ENCODE measurements at regions not wholly inside any gene's neighbourhood (a gene's known extent, or its start where the extent isn't known, plus 50 kb on each side); places are given as distances from the start of the nearest gene placed in this dataset.
"Not testable (repeated sequence)": the region's sequence is repeated elsewhere in the genome, so short reads cannot be mapped to it uniquely, and the experiment has no call there.

- no peaks in the 10 kb centered on the region for H3K36me3 ChIP-seq (ENCODE audit: control insufficient read depth, insufficient read depth, low read length)
- H3K4me1 ChIP-seq (ENCODE audit: control insufficient read depth, insufficient read depth, low read length), result peaks cover 18% of the 10 kb centered on the region
- no peaks in the 10 kb centered on the region for H3K27me3 ChIP-seq (ENCODE audit: control insufficient read depth, insufficient read depth, low read length)
- no peak overlapping the region for H3K4me3 ChIP-seq (ENCODE audit: low read depth, low read length)
- no peak overlapping the region for H3K27ac ChIP-seq (ENCODE audit: low read depth, low read length)
- H3K9ac ChIP-seq (ENCODE audit: low read length), result no peak overlapping the region
- H3K9me3 ChIP-seq (ENCODE audit: control insufficient read depth, insufficient read depth, low read depth, low read length), result no peaks in the 10 kb centered on the region
Observed at GRCh38 chr17:53635444-53635843, 187.3 kb upstream of the KIF2B start.

GRCh38 chr17:53633856-53634255 lies 188.9 kb upstream of the KIF2B start:
- Histone ChIP-seq H3K4me3 (ENCODE audit: low read depth, low read length) (no peak overlapping the region), H3K9me3 (ENCODE audit: control insufficient read depth, insufficient read depth, low read depth, low read length) (no peaks in the 10 kb centered on the region), H3K36me3 (ENCODE audit: control insufficient read depth, insufficient read depth, low read length) (no peaks in the 10 kb centered on the region), H3K27ac (ENCODE audit: low read depth, low read length) (no peak overlapping the region), H3K9ac (ENCODE audit: low read length) (no peak overlapping the region), H3K27me3 (ENCODE audit: control insufficient read depth, insufficient read depth, low read length) (no peaks in the 10 kb centered on the region), H3K4me1 (ENCODE audit: control insufficient read depth, insufficient read depth, low read length) (peaks cover 25% of the 10 kb centered on the region)

GRCh38 chr17:53631486-53631885 lies 191.2 kb upstream of the KIF2B start:
- H3K9ac ChIP-seq (ENCODE audit: low read length), result no peak overlapping the region

GRCh38 chr17:53630638-53631037 lies 192.1 kb upstream of the KIF2B start:
- Histone ChIP-seq H3K4me1 (ENCODE audit: control insufficient read depth, insufficient read depth, low read length) (peaks cover 39% of the 10 kb centered on the region), H3K27me3 (ENCODE audit: control insufficient read depth, insufficient read depth, low read length) (no peaks in the 10 kb centered on the region), H3K4me3 (ENCODE audit: low read depth, low read length) (no peak overlapping the region), H3K36me3 (ENCODE audit: control insufficient read depth, insufficient read depth, low read length) (no peaks in the 10 kb centered on the region), H3K27ac (ENCODE audit: low read depth, low read length) (peak overlapping the region; percentile 51; the same call in 1 of the 2 replicates), H3K9ac (ENCODE audit: low read length) (no peak overlapping the region), H3K9me3 (ENCODE audit: control insufficient read depth, insufficient read depth, low read depth, low read length) (peaks cover 4% of the 10 kb centered on the region; the same call in 1 of the 2 replicates)

More at GRCh38 chr17:53631486-53631885, 191.2 kb upstream of the KIF2B start:
- peaks cover 34% of the 10 kb centered on the region for H3K4me1 ChIP-seq (ENCODE audit: control insufficient read depth, insufficient read depth, low read length)
- no peaks in the 10 kb centered on the region for H3K27me3 ChIP-seq (ENCODE audit: control insufficient read depth, insufficient read depth, low read length)
- peaks cover 4% of the 10 kb centered on the region; the same call in 1 of the 2 replicates for H3K9me3 ChIP-seq (ENCODE audit: control insufficient read depth, insufficient read depth, low read depth, low read length)
- H3K36me3 ChIP-seq (ENCODE audit: control insufficient read depth, insufficient read depth, low read length), result no peaks in the 10 kb centered on the region
- H3K4me3 ChIP-seq (ENCODE audit: low read depth, low read length), result no peak overlapping the region
- no peak overlapping the region for H3K27ac ChIP-seq (ENCODE audit: low read depth, low read length)

GRCh38 chr17:53630115-53630514 lies 192.6 kb upstream of the KIF2B start:
- Histone ChIP-seq H3K4me3 (ENCODE audit: low read depth, low read length) (no peak overlapping the region), H3K27me3 (ENCODE audit: control insufficient read depth, insufficient read depth, low read length) (no peaks in the 10 kb centered on the region), H3K9ac (ENCODE audit: low read length) (no peak overlapping the region), H3K4me1 (ENCODE audit: control insufficient read depth, insufficient read depth, low read length) (peaks cover 39% of the 10 kb centered on the region), H3K27ac (ENCODE audit: low read depth, low read length) (peak overlapping the region; percentile 51; the same call in 1 of the 2 replicates), H3K9me3 (ENCODE audit: control insufficient read depth, insufficient read depth, low read depth, low read length) (peaks cover 4% of the 10 kb centered on the region; the same call in 1 of the 2 replicates), H3K36me3 (ENCODE audit: control insufficient read depth, insufficient read depth, low read length) (no peaks in the 10 kb centered on the region)

GRCh38 chr17:53629188-53629587 lies 193.5 kb upstream of the KIF2B start:
- Histone ChIP-seq H3K4me1 (ENCODE audit: control insufficient read depth, insufficient read depth, low read length) (peaks cover 39% of the 10 kb centered on the region), H3K27me3 (ENCODE audit: control insufficient read depth, insufficient read depth, low read length) (no peaks in the 10 kb centered on the region), H3K27ac (ENCODE audit: low read depth, low read length) (no peak overlapping the region), H3K4me3 (ENCODE audit: low read depth, low read length) (no peak overlapping the region), H3K36me3 (ENCODE audit: control insufficient read depth, insufficient read depth, low read length) (no peaks in the 10 kb centered on the region), H3K9ac (ENCODE audit: low read length) (no peak overlapping the region), H3K9me3 (ENCODE audit: control insufficient read depth, insufficient read depth, low read depth, low read length) (peaks cover 4% of the 10 kb centered on the region; the same call in 1 of the 2 replicates)

GRCh38 chr17:53628011-53628410 lies 194.7 kb upstream of the KIF2B start:
- Histone ChIP-seq H3K9ac (ENCODE audit: low read length) (no peak overlapping the region), H3K4me1 (ENCODE audit: control insufficient read depth, insufficient read depth, low read length) (peaks cover 39% of the 10 kb centered on the region), H3K4me3 (ENCODE audit: low read depth, low read length) (no peak overlapping the region), H3K27ac (ENCODE audit: low read depth, low read length) (no peak overlapping the region), H3K36me3 (ENCODE audit: control insufficient read depth, insufficient read depth, low read length) (no peaks in the 10 kb centered on the region), H3K27me3 (ENCODE audit: control insufficient read depth, insufficient read depth, low read length) (no peaks in the 10 kb centered on the region), H3K9me3 (ENCODE audit: control insufficient read depth, insufficient read depth, low read depth, low read length) (peaks cover 4% of the 10 kb centered on the region; the same call in 1 of the 2 replicates)

- Histone ChIP-seq H3K27ac (ENCODE audit: low read depth, low read length) (no peak overlapping the region), H3K27me3 (ENCODE audit: control insufficient read depth, insufficient read depth, low read length) (no peaks in the 10 kb centered on the region), H3K4me1 (ENCODE audit: control insufficient read depth, insufficient read depth, low read length) (peaks cover 39% of the 10 kb centered on the region), H3K4me3 (ENCODE audit: low read depth, low read length) (no peak overlapping the region), H3K36me3 (ENCODE audit: control insufficient read depth, insufficient read depth, low read length) (no peaks in the 10 kb centered on the region), H3K9me3 (ENCODE audit: control insufficient read depth, insufficient read depth, low read depth, low read length) (peaks cover 4% of the 10 kb centered on the region; the same call in 1 of the 2 replicates), H3K9ac (ENCODE audit: low read length) (no peak overlapping the region)
Observed at GRCh38 chr17:53627511-53627910, 195.2 kb upstream of the KIF2B start.

- H3K4me3 ChIP-seq (ENCODE audit: low read depth, low read length), result no peak overlapping the region
- H3K9ac ChIP-seq (ENCODE audit: low read length), result no peak overlapping the region
- peaks cover 8% of the 10 kb centered on the region; the same call in 1 of the 2 replicates for H3K9me3 ChIP-seq (ENCODE audit: control insufficient read depth, insufficient read depth, low read depth, low read length)
- H3K27me3 ChIP-seq (ENCODE audit: control insufficient read depth, insufficient read depth, low read length), result no peaks in the 10 kb centered on the region
- 0 out of 2 replicates have a peak overlapping the region, but pooled peaks have one; percentile 20 for H3K27ac ChIP-seq (ENCODE audit: low read depth, low read length)
- no peaks in the 10 kb centered on the region for H3K36me3 ChIP-seq (ENCODE audit: control insufficient read depth, insufficient read depth, low read length)
- H3K4me1 ChIP-seq (ENCODE audit: control insufficient read depth, insufficient read depth, low read length), result peaks cover 34% of the 10 kb centered on the region
Observed at GRCh38 chr17:53626286-53626685, 196.4 kb upstream of the KIF2B start.

GRCh38 chr17:53619025-53619424 lies 203.7 kb upstream of the KIF2B start:
- H3K4me1 ChIP-seq (ENCODE audit: control insufficient read depth, insufficient read depth, low read length), result no peaks in the 10 kb centered on the region
- H3K27ac ChIP-seq (ENCODE audit: low read depth, low read length), result no peak overlapping the region
- no peak overlapping the region for H3K4me3 ChIP-seq (ENCODE audit: low read depth, low read length)
- peaks cover 6% of the 10 kb centered on the region; the same call in 1 of the 2 replicates for H3K9me3 ChIP-seq (ENCODE audit: control insufficient read depth, insufficient read depth, low read depth, low read length)
- no peaks in the 10 kb centered on the region for H3K36me3 ChIP-seq (ENCODE audit: control insufficient read depth, insufficient read depth, low read length)
- no peaks in the 10 kb centered on the region for H3K27me3 ChIP-seq (ENCODE audit: control insufficient read depth, insufficient read depth, low read length)
- H3K9ac ChIP-seq (ENCODE audit: low read length), result no peak overlapping the region

GRCh38 chr17:53608208-53608607 lies 214.5 kb upstream of the KIF2B start:
- not testable (repeated sequence) for H3K36me3 ChIP-seq (ENCODE audit: control insufficient read depth, insufficient read depth, low read length); H3K4me3 ChIP-seq (ENCODE audit: low read depth, low read length); H3K27me3 ChIP-seq (ENCODE audit: control insufficient read depth, insufficient read depth, low read length)
- H3K27ac ChIP-seq (ENCODE audit: low read depth, low read length), result peak overlapping the region; percentile 63; the same call in 1 of the 2 replicates
- H3K4me1 ChIP-seq (ENCODE audit: control insufficient read depth, insufficient read depth, low read length), result peaks cover 10% of the 10 kb centered on the region
- peak overlapping the region; percentile 13 for H3K9ac ChIP-seq (ENCODE audit: low read length)
- peaks cover 30% of the 10 kb centered on the region for H3K9me3 ChIP-seq (ENCODE audit: control insufficient read depth, insufficient read depth, low read depth, low read length)
